GM21723 (cell line): ENCODE measurements at regions not wholly inside any gene's neighbourhood (a gene's known extent, or its start where the extent isn't known, plus 50 kb on each side); places are given as distances from the start of the nearest gene placed in this dataset.
"Not testable (repeated sequence)": the region's sequence is repeated elsewhere in the genome, so short reads cannot be mapped to it uniquely, and the experiment has no call there.

Source experiments
- ATAC-seq: cut with Tn5 transposase; IDR thresholded peaks from one replicate; pipeline ENCODE4 v1.9.1; 2021; ENCODE audit warnings: mild to moderate bottlenecking, moderate library complexity; ENCODE audit not compliant: unreplicated experiment

DNA sequence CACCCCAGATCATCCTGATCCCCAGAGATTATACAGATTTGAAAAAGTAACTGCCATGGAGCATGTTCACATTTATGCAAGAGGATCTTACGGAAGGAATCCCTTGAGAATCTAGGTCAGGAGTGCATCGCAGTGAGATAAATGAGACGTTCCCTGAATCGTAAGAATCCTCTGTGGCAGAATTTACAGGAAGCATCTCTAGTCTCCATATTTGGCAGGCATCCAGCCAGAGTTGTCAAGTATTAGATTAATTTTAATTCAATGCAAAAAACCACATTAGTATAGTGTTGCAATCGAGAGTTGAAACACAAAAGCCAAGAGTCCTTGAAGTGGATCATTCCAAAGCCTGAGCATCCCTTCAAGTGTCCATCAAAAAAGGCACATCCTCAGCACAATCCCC lies 100.8 kb downstream of the RRAGC start:
- ATAC-seq: no peak

DNA sequence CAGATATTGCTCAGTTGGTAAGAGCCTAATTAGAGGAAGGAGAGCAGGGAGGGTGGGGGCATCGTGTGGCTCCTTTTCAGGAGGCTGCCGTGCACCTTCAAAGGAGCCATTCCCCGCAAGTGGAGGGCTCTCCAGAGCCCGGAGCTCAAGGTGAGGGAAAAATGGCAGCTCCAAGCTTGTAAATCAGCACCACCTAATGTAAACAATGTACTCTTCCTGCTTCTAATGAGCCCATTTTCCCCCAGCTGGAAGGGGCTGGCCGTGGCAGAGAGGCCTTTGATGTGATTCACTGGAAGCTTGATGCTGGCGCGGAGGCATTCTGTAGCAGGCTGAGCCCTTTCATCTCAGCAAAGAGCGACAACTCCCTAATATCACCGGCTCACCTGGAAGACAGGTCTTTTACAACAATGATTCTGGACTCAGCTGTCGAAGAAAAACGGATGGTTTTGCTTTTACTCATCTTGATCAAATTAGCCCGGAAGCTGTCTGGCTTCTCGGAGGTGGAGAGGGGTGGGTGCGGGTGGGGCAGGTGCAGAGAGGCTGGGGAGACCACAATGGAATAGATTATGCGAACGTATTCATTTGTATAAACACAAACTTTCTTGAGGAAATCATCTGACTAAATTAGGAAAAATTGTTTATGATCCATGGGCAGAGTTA lies 112.5 kb downstream of the RRAGC start:
- no peak for ATAC-seq

GRCh38 chr1:38746402-38746935 lies 113.1 kb downstream of the RRAGC start:
- ATAC-seq: no peak

- ATAC-seq: no peak
These were observed 113.8 kb downstream of the RRAGC start for GRCh38 chr1:38745476-38746401.

- no peak for ATAC-seq
These were observed 114.9 kb downstream of the RRAGC start for GRCh38 chr1:38744452-38745350.

- no peak for ATAC-seq
These were observed 116.4 kb downstream of the RRAGC start for GRCh38 chr1:38743184-38743583.

DNA sequence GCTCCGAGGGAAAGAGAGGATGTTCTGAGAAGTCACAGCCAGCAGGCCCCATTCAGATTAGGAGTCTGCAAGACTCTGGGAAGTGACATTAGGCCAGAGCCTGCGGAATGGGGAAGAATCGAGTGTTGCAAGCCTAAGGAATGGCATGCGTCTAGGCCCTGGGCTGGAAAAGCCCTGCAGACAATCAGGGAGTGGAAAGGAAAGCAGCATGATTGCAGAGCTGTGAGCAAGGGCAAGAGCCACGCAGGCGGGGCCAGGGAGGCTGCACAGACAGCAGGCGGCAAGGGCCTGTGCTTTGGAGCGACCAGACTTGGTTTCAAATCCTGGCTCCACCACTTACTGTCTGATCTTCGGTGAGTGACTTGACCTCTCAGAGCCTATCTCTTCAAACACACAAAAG lies 118.2 kb downstream of the RRAGC start:
- ATAC-seq: no peak

DNA sequence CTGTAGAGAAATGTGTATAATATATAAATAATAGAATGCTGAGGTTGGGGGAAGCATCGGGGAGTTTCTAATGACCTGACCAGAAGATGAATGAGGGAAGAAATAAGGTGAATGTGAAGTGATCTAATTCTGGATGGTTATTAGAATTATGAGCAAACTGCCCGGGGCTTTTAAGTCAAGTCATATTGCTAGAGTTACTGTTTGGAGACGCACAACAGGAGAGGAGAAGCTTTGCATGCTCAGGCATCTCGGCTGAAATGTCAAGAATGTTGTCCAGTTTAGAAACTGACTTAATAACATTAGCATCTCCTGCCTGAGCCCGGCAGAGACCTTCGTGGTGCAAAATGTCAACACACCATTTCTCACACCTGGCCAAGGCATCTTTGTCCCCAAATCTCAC lies 119.1 kb downstream of the RRAGC start:
- no peak for ATAC-seq

DNA sequence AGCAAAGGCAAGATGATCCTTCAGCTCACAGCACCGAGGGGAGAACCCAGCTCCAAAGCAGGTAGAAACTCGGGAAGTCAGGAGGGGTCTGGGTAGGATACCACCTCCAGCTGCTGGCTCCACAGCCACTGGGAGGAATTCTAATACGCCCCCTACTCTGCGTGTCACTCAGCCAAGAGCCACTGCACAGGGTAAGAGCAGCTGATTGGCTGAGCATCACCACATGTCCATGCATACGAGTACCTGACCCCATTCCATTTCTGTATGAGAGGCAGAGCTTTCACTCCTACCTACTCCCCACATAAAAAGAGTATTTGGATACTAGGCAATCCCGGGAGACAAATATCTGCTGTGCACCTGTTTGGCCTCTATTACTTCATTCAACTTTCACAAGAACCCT lies 121.4 kb downstream of the RRAGC start:
- ATAC-seq: no peak

DNA sequence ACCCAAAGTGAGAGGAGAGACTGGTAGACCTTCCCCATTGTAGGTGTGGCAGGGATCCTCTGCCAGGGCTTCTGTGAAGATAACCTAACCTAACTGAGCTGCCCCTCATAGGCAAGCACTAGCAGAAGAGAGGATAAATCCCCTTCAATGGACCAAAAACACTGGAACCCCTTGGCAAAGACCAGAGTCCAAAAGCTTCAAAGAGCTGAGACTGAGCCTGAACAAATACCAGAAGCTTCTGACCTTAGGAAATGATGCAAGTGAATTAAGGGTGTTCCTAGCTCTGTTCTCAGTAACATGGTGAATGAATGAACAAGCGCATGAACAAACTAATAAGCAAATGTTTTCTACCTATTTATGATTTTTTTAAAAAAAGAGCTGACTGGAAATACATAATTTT lies 123.2 kb downstream of the RRAGC start:
- ATAC-seq: no peak

GRCh38 chr1:38735651-38736161 lies 123.9 kb downstream of the RRAGC start:
- ATAC-seq: no peak

- no peak for ATAC-seq
These were observed 125.8 kb downstream of the RRAGC start for GRCh38 chr1:38733761-38734160.

DNA sequence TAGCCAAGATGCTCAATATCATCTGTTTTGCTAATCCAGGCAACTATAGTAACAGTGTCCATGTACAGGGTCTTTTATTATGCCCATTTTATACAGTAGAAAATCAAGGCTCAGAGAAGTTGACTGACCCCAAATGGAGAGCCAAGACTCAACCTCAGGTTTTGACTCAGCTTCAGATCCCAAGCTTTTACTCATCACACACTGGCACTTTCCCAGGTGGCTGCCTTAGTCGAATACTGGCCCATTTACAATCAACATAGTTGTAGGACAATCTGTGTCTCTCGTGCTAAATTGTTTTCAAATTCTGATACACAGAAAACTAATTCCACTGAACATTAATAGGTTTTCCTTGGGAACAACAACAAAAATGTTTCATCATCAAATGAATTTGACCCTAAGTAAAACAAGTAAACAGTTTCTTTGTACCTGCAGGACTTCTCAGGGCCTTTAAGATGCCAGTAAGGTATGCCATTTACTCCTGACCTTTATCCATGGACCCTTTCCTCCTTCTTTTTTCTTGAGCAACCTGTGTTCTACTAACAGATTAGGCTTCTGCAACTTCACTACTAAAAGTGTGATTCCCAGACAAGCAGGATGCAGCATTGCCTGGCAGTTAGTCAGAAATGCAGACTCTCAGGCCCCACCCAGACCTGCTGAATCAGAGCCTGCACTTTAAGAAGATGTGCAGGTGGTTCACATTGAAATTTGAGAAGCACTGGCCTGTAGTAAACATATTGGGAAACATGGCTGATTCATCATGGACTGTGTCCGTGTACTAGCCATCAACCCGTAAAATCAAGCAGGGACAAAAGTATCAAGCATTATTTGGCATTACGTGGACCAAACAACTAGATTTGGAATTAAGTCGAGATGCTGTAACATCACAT lies 128.8 kb downstream of the RRAGC start:
- no peak for ATAC-seq

DNA sequence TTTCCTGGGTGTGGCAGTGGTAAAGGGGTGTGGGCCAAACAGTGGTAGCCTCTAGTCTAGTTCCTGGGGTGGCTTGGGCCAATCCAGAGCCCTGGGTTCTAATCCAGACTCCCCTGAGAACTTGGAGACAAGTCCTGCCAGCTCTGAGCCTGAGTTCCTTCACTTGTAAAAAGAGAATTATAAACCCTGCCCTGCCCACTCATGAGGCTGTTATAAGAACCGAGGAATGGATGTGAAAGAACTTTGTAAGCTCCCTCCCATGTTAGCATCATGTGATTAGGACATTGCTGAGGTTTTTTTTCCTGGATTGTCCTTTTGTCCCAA lies 131.0 kb downstream of the RRAGC start:
- no peak for ATAC-seq

DNA sequence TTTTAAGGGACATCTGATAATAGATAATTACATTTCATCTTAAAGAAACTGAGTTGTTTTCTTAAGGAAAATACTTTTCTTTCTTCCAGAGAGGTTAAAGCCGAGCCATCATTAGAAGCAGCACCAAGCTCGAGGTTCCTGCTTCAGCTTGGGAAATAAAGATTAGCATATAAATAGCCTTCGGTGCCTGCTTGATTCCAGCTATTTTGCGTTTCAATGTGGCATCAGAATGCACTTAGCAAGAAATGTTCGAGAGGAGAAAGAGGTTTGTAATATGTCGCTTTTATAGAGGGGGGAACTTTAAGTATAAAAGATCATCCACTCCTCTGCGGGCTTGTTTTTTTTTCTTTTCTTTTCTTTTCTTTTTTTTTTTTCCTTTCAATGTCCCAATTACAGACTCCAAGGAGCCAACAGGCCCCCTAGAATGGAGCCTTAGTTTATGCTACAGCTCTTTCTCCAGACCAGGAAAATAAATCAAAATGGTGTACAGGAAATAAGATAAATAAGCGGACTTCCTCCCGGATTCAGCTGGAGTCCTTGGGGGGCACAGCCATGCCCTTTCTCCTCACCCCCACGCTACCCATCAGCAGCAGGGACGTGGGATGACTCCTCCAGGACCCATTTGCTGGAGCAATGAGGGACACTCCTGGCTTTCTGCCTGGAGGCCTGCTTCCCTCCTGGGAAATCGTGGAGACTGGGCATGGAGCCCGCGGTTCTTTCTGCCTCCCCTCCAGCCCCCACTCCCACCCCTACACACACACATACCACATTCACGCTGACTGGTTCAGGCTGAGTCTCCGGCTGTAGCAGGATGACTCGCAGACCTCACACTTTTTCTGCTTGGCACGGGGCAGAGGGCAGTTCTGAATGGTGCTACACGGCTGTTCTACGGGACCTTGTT lies 131.6 kb downstream of the RRAGC start:
- ATAC-seq: no peak

DNA sequence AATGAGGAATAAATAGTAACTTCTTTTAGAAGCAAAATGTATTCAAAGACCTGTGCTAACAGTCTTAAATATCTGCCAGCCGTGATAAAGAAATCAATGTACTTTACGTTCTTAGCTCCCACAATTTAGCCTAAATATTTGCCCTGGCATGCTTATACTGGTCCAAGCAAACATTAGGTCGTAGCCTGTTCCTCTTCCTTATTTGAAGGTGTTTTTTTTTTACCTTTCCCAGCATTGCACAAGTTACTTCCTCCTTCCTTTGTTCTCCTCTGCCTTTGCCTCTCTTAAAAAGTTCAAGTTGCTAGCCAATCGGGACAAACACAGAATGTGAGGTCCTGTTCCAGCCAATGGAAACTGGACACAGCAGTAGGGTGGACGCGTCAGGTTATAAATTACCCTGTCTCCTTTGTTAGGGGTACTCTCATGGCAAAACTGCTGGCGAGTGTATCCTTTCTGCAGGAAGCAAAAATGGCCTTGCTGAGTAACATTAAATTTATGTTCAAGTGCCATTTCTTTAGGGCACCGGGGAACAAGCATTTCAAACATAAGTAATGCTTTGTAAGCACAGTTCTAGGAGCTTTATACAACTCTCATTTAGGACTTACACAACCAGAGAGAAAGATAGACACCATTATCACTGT lies 134.1 kb downstream of the RRAGC start:
- ATAC-seq: not testable (repeated sequence)

GRCh38 chr1:38724160-38725131 lies 135.1 kb downstream of the RRAGC start:
- no peak for ATAC-seq
